H7 (cell line): ENCODE measurements at regions not wholly inside any gene's neighbourhood (a gene's known extent, or its start where the extent isn't known, plus 50 kb on each side); places are given as distances from the start of the nearest gene placed in this dataset.

Source experiments
- DNase-seq: peaks from one replicate; pipeline ENCODE4 v3.0.0; 2012
- H3K27me3 ChIP-seq: 2 replicates; pipeline ENCODE4 v1.6.0; 2011; ENCODE audit warnings: mild to moderate bottlenecking, low read length; ENCODE audit not compliant: control insufficient read depth, insufficient read depth
- H3K36me3 ChIP-seq: replicated peaks from 2 replicates; pipeline ENCODE4 v1.5.1; 2011; ENCODE audit warnings: low read length; ENCODE audit not compliant: control insufficient read depth, insufficient read depth
- H3K4me3 ChIP-seq: 2 replicates; pipeline ENCODE4 v1.5.1; 2011; ENCODE audit warnings: low read depth, mild to moderate bottlenecking, control low read depth, low read length, moderate library complexity; ENCODE audit not compliant: insufficient read depth

DNA sequence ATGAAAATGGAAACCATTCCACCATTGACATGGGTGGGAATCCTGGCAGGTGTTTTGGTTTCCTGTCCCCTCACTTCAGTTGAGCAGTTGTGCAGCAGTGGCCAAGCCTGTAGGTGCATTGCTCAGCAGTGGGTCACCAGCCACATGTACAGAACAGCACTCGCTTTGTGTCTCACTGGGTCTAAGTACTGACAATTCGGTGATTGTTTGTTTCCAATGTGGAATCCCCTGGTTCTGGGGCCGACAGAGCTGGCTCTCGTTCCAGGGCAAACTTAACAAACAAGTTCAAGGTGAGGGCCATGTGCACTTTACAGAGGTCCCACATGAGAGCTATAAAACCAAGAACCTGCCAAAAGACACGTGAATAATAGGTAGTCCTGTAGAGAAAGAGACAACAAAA, 54.1 kb upstream of the SPATA13 start:
- Histone ChIP-seq H3K27me3 (no peaks in the 10 kb centered on the region), H3K36me3 (no peaks in the 10 kb centered on the region)
- DNase-seq, result no peak

GRCh38 chr13:24107955-24108614, 52.4 kb upstream of the SPATA13 start:
- Histone ChIP-seq H3K36me3 (no peaks in the 10 kb centered on the region), H3K27me3 (no peaks in the 10 kb centered on the region), H3K4me3 (no peak overlapping the region)
- peak; percentile 40 for DNase-seq

More for the DNA sequence above, 54.1 kb upstream of the SPATA13 start:
- no peak overlapping the region for H3K4me3 ChIP-seq

DNA sequence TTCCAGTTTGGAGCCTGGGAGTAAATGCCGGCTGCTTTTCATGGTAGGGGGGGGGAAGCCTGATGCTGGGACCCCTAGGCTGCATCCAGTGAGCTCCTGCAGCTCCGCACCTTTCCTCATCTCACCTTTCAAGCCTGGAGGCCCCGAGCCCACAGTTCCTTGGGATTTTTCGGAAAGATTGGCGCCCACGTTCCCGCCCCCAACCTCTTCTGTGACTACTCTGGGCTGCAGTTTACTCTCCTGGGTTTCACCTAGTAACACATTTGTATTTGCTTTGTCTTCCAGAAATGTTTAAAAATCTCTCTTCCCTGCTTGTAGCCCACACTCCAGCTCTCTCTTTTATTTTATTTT, 51.9 kb upstream of the SPATA13 start:
- Histone ChIP-seq H3K27me3 (no peaks in the 10 kb centered on the region), H3K36me3 (no peaks in the 10 kb centered on the region), H3K4me3 (no peak overlapping the region)
- no peak for DNase-seq

DNA sequence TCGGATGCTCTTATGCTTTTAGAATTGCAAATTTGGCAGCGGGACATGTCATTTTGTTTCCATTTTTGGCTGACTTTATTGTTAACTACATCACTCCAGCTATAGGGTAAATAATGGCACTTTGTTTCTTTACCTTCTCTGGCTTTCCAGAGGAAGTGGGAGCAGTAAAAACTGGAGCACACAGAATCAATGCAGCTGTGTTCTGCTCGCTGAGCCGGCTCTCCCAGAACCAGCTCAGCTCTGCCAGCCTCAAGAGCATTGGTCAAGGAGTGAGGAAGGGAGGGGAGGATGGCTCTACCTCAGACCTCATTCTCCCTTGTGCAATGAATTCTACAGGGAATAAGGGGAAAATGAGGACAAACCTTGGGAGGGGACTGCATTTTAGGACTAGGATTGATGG, 50.5 kb upstream of the SPATA13 start:
- Histone ChIP-seq H3K4me3 (no peak overlapping the region), H3K36me3 (no peaks in the 10 kb centered on the region), H3K27me3 (no peaks in the 10 kb centered on the region)
- no peak for DNase-seq
